CD14-positive monocyte (primary cell): ENCODE measurements at regions not wholly inside any gene's neighbourhood (a gene's known extent, or its start where the extent isn't known, plus 50 kb on each side); places are given as distances from the start of the nearest gene placed in this dataset.

Source experiments
- DNase-seq, 3 donors: peaks; one replicate each; pipeline ENCODE4 v3.0.0-alpha.2; 2011 to 2022
- H2AFZ ChIP-seq: 2 replicates; pipeline ENCODE4 v1.6.0; 2012; ENCODE audit warnings: mild to moderate bottlenecking, low read depth, low read length, inconsistent platforms; ENCODE audit not compliant: insufficient read depth, poor library complexity, severe bottlenecking
- H3K27ac ChIP-seq, 2 donors: 1 replicate in 1 of 2; 2 replicates in 1 of 2; pipeline ENCODE4 v1.5.1; 2012 to 2013; ENCODE audit warnings: low read length in 2 of 2, control low read depth in 1 of 2, inconsistent platforms in 1 of 2, low read depth in 1 of 2, mild to moderate bottlenecking in 1 of 2
- H3K27me3 ChIP-seq, 2 donors: one replicate each; pipeline versions ENCODE4 v1.6.0 to v1.6.1; 2011 to 2013; ENCODE audit warnings: low read length in 2 of 2; ENCODE audit not compliant: control insufficient read depth in 2 of 2, insufficient read depth in 2 of 2
- H3K36me3 ChIP-seq, 2 donors: replicated peaks in 1 of 2; 1 replicate in 1 of 2; 2 replicates in 1 of 2; pipeline versions ENCODE4 v1.5.1 to v1.6.1; 2012 to 2013; ENCODE audit warnings: low read length in 2 of 2, control low read depth in 1 of 2, inconsistent platforms in 1 of 2, mild to moderate bottlenecking in 1 of 2; ENCODE audit not compliant: insufficient read depth in 2 of 2, control insufficient read depth in 1 of 2
- H3K4me1 ChIP-seq, 2 donors: 1 replicate in 1 of 2; 2 replicates in 1 of 2; pipeline versions ENCODE4 v1.5.1 to v1.6.1; 2012 to 2013; ENCODE audit warnings: low read length in 2 of 2, control low read depth in 1 of 2, inconsistent platforms in 1 of 2, mild to moderate bottlenecking in 1 of 2, moderate library complexity in 1 of 2; ENCODE audit not compliant: insufficient read depth in 2 of 2, control insufficient read depth in 1 of 2
- H3K4me2 ChIP-seq: replicated peaks from 2 replicates; pipeline ENCODE3; 2012; ENCODE audit warnings: low read length, moderate library complexity, mild to moderate bottlenecking; ENCODE audit not compliant: poor library complexity, severe bottlenecking; ENCODE audit errors: extremely low read depth
- H3K4me3 ChIP-seq, 3 experiments: fragments of 200-600 bp in 1 of 3; sonication (generic) in 1 of 3; replicated peaks in 1 of 3; 1 replicate in 2 of 3; 2 replicates in 1 of 3; pipeline ENCODE4 v1.5.1; 2011 to 2013; ENCODE audit warnings: low read length in 3 of 3, mild to moderate bottlenecking in 3 of 3, control low read depth in 2 of 3, low read depth in 2 of 3, inconsistent platforms in 1 of 3, moderate library complexity in 1 of 3
- H3K79me2 ChIP-seq: 2 replicates; pipeline ENCODE4 v1.6.0; 2012; ENCODE audit warnings: mild to moderate bottlenecking, control low read depth, inconsistent platforms, low read length, moderate library complexity; ENCODE audit not compliant: insufficient read depth
- H3K9ac ChIP-seq: 2 replicates; pipeline ENCODE4 v1.6.0; 2017; ENCODE audit warnings: low read length, mild to moderate bottlenecking; ENCODE audit not compliant: insufficient read depth, poor library complexity, severe bottlenecking
- H3K9me3 ChIP-seq, 2 donors: replicated peaks in 1 of 2; 1 replicate in 1 of 2; 2 replicates in 1 of 2; pipeline versions ENCODE4 v1.5.1 to v1.6.1; 2012 to 2013; ENCODE audit warnings: low read length in 2 of 2, control low read depth in 1 of 2; ENCODE audit not compliant: control insufficient read depth in 1 of 2, insufficient read depth in 1 of 2
- H4K20me1 ChIP-seq: 2 replicates; pipeline ENCODE4 v1.6.0; 2012; ENCODE audit warnings: mild to moderate bottlenecking, low read length, control low read depth, moderate library complexity; ENCODE audit not compliant: insufficient read depth
- H3K27ac Mint-ChIP-seq, 7 donors: one replicate each; pipeline ENCODE4 v1.8.0; 2020; ENCODE audit warnings: mild to moderate bottlenecking in 7 of 7, mixed read lengths in 7 of 7, moderate library complexity in 6 of 7, inconsistent platforms in 2 of 7
- H3K27me3 Mint-ChIP-seq, 3 donors: one replicate each; pipeline ENCODE4 v1.8.0; 2021 to 2022; ENCODE audit warnings: low read depth in 3 of 3, mild to moderate bottlenecking in 3 of 3, mixed read lengths in 3 of 3, moderate library complexity in 3 of 3, inconsistent platforms in 1 of 3
- H3K36me3 Mint-ChIP-seq, 2 donors: one replicate each; pipeline ENCODE4 v1.8.0; 2020; ENCODE audit warnings: mixed read lengths in 2 of 2, inconsistent platforms in 1 of 2, mild to moderate bottlenecking in 1 of 2
- H3K4me1 Mint-ChIP-seq: one replicate; pipeline ENCODE4 v1.8.0; 2020; ENCODE audit warnings: mild to moderate bottlenecking, mixed read lengths
- H3K4me3 Mint-ChIP-seq, 2 donors: one replicate each; pipeline ENCODE4 v1.8.0; 2020; ENCODE audit warnings: mild to moderate bottlenecking in 2 of 2, mixed read lengths in 2 of 2, moderate library complexity in 1 of 2
- H3K9me3 Mint-ChIP-seq, 7 donors: one replicate each; pipeline ENCODE4 v1.8.0; 2020 to 2022; ENCODE audit warnings: mixed read lengths in 7 of 7, mild to moderate bottlenecking in 6 of 7, moderate library complexity in 6 of 7, inconsistent platforms in 2 of 7
- WGBS: methylation state at CpG from one replicate; pipeline ENCODE4 v1.1.5; 2013; ENCODE audit warnings: missing lambda C conversion rate; ENCODE audit not compliant: insufficient coverage; 5-methylcytosine and 5-hydroxymethylcytosine counted together
- intact Hi-C, 2 donors: fragments of 100-400 bp; cut with micrococcal nuclease; formaldehyde crosslinking; loops; one replicate each; pipeline versions ENCODE4 v1.15.0 to v1.15.1; 2023
- TF ChIP-seq, protein P1 (sequence below): fragments of 200-600 bp; IDR thresholded peaks from one replicate; pipeline ENCODE4 v1.8.0; 2022; ENCODE audit warnings: antibody characterized with exemption, mild to moderate bottlenecking

DNA sequence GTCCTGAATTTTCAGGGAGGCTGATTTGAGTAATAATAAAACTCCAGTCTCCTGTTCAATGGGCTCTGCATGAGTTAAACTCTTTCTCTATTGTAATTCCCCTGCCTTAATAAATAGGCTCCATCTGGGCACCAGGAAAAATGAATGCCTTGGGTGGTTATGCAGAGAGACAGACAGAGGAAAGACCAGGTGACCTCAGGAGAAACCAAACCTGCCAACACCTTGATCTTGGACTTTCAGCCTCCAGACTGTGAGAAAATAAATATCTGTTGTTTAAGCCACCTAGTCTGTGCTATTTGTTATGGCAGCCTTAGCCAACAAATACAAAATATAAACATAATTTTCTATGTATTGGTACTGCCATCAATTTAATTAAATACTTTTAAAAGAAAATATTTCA, 64.8 kb upstream of the RAP2B start:
- Histone ChIP-seq H3K27me3 (no peaks in the 10 kb centered on the region), H3K4me3 (no peak overlapping the region), H3K36me3 (no peaks in the 10 kb centered on the region), H4K20me1 (no peaks in the 10 kb centered on the region), H3K79me2 (no peaks in the 10 kb centered on the region), H3K9ac (no peak overlapping the region), H3K27ac (no peak overlapping the region), H3K4me2 (no peak overlapping the region), H2AFZ (no peak overlapping the region), H3K9me3 (no peaks in the 10 kb centered on the region), H3K4me1 (peaks cover 0 to 4% of the 10 kb centered on the region in 2 donors)
- DNase-seq, result no peak
- intact Hi-C loops, result no loop called here
- Mint-ChIP-seq H3K36me3 (no peaks in the 10 kb centered on the region), H3K9me3 (peaks cover 0 to 2% (median 0%) of the 10 kb centered on the region in 7 donors), H3K4me3 (no peak overlapping the region), H3K4me1 (peaks cover 3% of the 10 kb centered on the region), H3K27ac (no peak overlapping the region), H3K27me3 (peaks cover 0 to 4% (median 0%) of the 10 kb centered on the region in 3 donors)
- TF ChIP-seq, protein P1, sequence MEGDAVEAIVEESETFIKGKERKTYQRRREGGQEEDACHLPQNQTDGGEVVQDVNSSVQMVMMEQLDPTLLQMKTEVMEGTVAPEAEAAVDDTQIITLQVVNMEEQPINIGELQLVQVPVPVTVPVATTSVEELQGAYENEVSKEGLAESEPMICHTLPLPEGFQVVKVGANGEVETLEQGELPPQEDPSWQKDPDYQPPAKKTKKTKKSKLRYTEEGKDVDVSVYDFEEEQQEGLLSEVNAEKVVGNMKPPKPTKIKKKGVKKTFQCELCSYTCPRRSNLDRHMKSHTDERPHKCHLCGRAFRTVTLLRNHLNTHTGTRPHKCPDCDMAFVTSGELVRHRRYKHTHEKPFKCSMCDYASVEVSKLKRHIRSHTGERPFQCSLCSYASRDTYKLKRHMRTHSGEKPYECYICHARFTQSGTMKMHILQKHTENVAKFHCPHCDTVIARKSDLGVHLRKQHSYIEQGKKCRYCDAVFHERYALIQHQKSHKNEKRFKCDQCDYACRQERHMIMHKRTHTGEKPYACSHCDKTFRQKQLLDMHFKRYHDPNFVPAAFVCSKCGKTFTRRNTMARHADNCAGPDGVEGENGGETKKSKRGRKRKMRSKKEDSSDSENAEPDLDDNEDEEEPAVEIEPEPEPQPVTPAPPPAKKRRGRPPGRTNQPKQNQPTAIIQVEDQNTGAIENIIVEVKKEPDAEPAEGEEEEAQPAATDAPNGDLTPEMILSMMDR, result no peak

DNA sequence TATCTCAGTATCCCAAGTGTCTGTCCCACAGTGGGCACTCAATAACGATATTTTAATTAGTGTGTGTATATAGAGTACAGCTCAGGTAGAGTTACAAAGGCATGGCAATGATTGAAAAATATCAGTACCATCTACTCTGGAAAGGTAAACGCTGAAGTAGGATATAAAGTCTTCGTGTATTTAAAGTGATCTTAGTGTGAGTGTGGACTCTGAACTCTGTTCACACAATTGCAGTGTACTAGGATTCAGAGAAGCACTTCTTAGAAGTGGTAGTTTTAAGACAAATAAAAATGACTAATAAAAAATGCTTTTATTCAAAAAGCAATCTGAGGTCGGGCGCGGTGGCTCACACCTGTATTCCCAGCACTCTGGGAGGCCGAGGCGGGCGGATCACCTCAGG, 62.9 kb upstream of the RAP2B start:
- no peaks in the 10 kb centered on the region for H3K27me3 ChIP-seq
- Mint-ChIP-seq H3K4me3 (no peak overlapping the region), H3K36me3 (no peaks in the 10 kb centered on the region), H3K27me3 (peaks cover 0 to 4% (median 0%) of the 10 kb centered on the region in 3 donors), H3K4me1 (peaks cover 8% of the 10 kb centered on the region), H3K9me3 (peaks cover 0 to 2% (median 0%) of the 10 kb centered on the region in 7 donors), H3K27ac (no peak overlapping the region)
- no peak overlapping the region for H3K9ac ChIP-seq
- peaks cover 6 to 10% of the 10 kb centered on the region in 2 donors for H3K4me1 ChIP-seq
- TF ChIP-seq, protein P1, result no peak
- no peaks in the 10 kb centered on the region for H4K20me1 ChIP-seq
- no peaks in the 10 kb centered on the region for H3K9me3 ChIP-seq
- H2AFZ ChIP-seq, result peak overlapping the region; percentile 3
- H3K27ac ChIP-seq, result no peak overlapping the region
- WGBS, result 95% methylated on average over 7 of the region's 9 CpGs
- intact Hi-C loops, result no loop called here
- no peak overlapping the region for H3K4me3 ChIP-seq
- no peak for DNase-seq
- H3K4me2 ChIP-seq, result no peak overlapping the region
- H3K36me3 ChIP-seq, result no peaks in the 10 kb centered on the region
- no peaks in the 10 kb centered on the region for H3K79me2 ChIP-seq
